WI38 (cell line): ENCODE measurements at regions not wholly inside any gene's neighbourhood (a gene's known extent, or its start where the extent isn't known, plus 50 kb on each side); places are given as distances from the start of the nearest gene placed in this dataset.
"Not testable (repeated sequence)": the region's sequence is repeated elsewhere in the genome, so short reads cannot be mapped to it uniquely, and the experiment has no call there.

Experiments
- H3K4me3 ChIP-seq: 2 replicates; pipeline ENCODE4 v1.5.1; 2011; ENCODE audit warnings: low read depth, mild to moderate bottlenecking, control low read depth, low read length
- CTCF ChIP-seq: IDR thresholded peaks from 2 replicates; pipeline ENCODE4 v1.5.1; 2012; ENCODE audit warnings: low read depth, mild to moderate bottlenecking, control low read depth, low read length

DNA sequence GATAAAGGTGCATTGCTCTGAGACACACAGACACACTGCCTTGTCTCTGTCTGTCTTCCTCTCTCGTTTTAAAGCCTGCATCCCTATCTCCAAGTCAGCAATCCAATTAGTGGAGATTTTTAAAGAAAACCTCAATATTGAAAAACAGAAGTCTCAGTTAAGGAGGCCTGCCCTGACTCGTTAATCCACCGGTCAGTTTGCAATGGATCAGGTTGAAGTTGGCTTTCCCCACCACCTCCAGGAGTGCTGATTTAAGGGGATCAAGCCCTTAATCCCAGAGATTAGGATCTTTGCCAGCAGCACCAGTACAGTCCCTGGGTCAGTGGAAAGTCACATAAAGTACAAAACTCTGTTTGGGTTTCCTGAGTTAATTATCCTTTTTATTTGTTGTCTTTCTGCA is 271.1 kb upstream of the ASIC2 start:
- no peak overlapping the region for H3K4me3 ChIP-seq
- no peak for TF ChIP-seq CTCF

DNA sequence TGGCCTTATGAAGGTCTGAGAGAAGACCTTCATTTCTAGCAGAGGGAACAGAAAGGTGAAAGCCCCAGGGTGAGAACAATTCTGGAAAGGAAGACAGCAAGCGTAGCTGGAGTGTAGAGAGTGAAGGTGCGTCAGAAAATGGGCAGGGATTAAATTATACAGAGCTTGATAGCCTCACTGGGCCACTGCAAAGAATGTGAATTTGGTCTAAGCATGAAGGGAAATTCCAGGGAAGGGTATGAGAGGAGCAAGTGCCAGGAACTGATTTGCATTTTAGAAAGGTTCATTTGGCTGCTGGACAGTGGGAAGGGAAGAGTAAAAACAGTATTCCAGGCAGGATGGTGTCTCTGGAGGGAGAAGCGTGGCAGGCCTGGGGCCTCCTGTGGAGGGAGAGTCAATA is 274.1 kb upstream of the ASIC2 start:
- TF ChIP-seq CTCF = no peak
- no peak overlapping the region for H3K4me3 ChIP-seq

GRCh38 chr17:33572615-33573014 is 279.5 kb upstream of the ASIC2 start:
- H3K4me3 ChIP-seq = no peak overlapping the region
- TF ChIP-seq CTCF = no peak

DNA sequence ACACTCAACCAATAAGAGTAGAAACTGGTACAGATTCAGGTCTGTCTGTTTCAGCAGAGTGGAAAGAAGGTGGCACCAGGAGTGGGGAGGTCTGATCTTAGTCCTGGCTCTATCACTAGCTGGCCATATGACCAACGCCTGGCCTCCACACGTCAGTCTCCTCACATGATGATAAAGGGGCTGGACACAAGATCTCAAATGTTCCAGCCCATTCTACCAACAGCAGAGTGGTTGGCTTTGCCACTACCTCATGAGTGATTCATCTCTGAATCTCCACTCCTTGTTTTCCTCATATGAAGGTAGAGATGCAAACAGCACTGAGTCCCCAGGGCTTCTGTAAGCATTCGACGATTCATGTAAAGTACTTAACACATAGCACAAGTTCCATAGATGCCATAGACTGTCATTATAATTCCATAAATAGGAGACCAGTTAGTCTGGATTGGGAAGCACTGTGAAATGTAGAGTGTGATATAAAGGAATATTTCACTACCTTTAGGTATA is 281.9 kb upstream of the ASIC2 start:
- no peak for TF ChIP-seq CTCF
- no peak overlapping the region for H3K4me3 ChIP-seq

DNA sequence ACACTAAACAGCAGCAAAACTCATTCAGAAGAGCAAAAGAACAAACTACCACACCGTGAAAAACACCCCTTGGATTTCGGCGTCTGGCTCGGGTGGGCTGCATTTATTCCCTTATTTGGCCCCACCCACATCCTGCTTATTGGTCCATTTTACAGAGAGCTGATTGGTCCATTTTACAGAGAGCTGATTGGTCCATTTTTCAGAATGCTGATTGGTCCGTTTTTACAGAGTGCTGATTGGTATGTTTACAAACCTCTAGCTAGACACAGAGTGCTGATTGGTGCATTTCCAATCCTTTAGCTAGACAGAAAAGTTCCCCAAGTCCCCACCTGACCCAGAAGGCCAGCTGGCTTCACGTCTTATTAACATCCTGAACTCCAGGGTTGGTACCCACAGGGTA is 286.6 kb upstream of the ASIC2 start:
- H3K4me3 ChIP-seq = not testable (repeated sequence)

DNA sequence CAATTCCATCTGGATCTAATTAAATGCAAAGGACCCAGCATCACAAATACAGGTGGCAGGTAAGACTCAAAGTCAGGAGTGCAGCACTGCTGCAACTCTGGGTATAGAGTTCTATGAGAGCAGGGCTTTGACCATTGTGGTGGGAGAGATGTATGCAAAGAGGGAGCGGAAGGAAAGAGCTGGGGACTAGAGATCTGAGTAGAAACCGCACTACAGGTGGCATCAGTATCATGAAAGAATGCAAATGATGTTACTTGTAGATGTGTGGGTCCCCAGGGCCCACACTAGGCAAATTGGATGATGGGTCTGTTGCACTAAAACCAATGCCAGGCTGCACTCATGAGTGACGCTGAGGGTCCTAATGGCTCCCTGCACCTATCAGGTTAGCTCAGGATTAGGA is 287.1 kb upstream of the ASIC2 start:
- no peak overlapping the region for H3K4me3 ChIP-seq
- no peak for TF ChIP-seq CTCF

DNA sequence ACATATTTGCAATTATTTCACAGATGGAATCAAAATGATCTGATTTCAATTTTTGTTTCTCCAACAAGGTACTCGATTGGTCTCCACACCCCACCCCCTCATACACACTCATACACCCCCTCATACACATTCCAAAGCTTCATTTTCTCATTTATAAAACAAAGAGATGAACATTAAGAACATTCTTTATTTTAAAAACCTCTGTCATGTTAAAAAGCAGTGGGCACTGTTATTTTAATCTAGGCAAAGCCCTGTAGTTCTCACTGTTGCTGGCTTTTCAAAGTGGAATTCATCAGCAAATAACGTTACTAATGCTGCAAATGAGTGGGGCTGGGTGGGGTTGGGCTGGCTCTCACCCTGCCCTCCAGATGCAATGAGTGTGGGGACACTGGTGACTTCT is 289.6 kb upstream of the ASIC2 start:
- no peak for TF ChIP-seq CTCF
- H3K4me3 ChIP-seq = no peak overlapping the region
